Gastroesophageal sphincter (tissue), 4 donors: ENCODE measurements at regions not wholly inside any gene's neighbourhood (a gene's known extent, or its start where the extent isn't known, plus 50 kb on each side); places are given as distances from the start of the nearest gene placed in this dataset.

Source experiments
- ATAC-seq: fragments of 150-250 bp; one replicate; pipeline ENCODE4 v1.9.1; 2016; ENCODE audit warnings: mild to moderate bottlenecking, moderate library complexity
- H3K27ac ChIP-seq, 4 donors: fragments of 200-600 bp; sonication (generic) in 3 of 4; 1 replicate in 3 of 4; 2 replicates in 1 of 4; pipeline ENCODE4 v1.5.1; 2016 to 2019
- H3K27me3 ChIP-seq: fragments of 200-600 bp; sonication (generic); one replicate; pipeline ENCODE4 v1.5.1; 2019
- H3K36me3 ChIP-seq, 2 donors: fragments of 200-600 bp; sonication (generic); one replicate each; pipeline ENCODE4 v1.5.1; 2019; ENCODE audit warnings: control low read depth in 1 of 2
- H3K4me1 ChIP-seq, 3 donors: fragments of 200-600 bp; sonication (generic); 1 replicate in 2 of 3; 2 replicates in 1 of 3; pipeline ENCODE4 v1.5.1; 2016 to 2019; ENCODE audit warnings: control low read depth in 2 of 3
- H3K4me3 ChIP-seq, 2 donors: fragments of 200-600 bp; sonication (generic); one replicate each; pipeline ENCODE4 v1.5.1; 2019; ENCODE audit warnings: mild to moderate bottlenecking in 1 of 2, moderate library complexity in 1 of 2
- H3K9me3 ChIP-seq, 3 donors: fragments of 200-600 bp; sonication (generic); one replicate each; pipeline ENCODE4 v1.5.1; 2017 to 2019; ENCODE audit warnings: control low read depth in 2 of 3
- CTCF ChIP-seq, 4 experiments: fragments of 200-600 bp in 2 of 4; fragments of 450-650 bp in 2 of 4; sonication (generic) in 1 of 4; IDR thresholded peaks; one replicate each; pipeline ENCODE4 v1.5.1; 2017 to 2019; ENCODE audit warnings: antibody characterized with exemption in 4 of 4, mild to moderate bottlenecking in 2 of 4, moderate library complexity in 2 of 4
- EP300 ChIP-seq: sonication (generic); formaldehyde crosslinking; IDR thresholded peaks from one replicate; pipeline ENCODE4 v1.6.1; 2017; ENCODE audit warnings: antibody characterized with exemption, mild to moderate bottlenecking
- POLR2A ChIP-seq, 2 donors: fragments of 450-650 bp; IDR thresholded peaks; one replicate each; pipeline ENCODE4 v1.6.1; 2017; ENCODE audit warnings: antibody characterized with exemption in 2 of 2, mild to moderate bottlenecking in 2 of 2, moderate library complexity in 1 of 2
- POLR2AphosphoS5 ChIP-seq: sonication (generic); formaldehyde crosslinking; IDR thresholded peaks from one replicate; pipeline ENCODE4 v1.6.1; 2017; ENCODE audit warnings: antibody characterized with exemption
- WGBS, 2 donors: methylation state at CpG; one replicate each; pipeline ENCODE4 v1.1.5; 2018; ENCODE audit warnings: low coverage in 1 of 2; 5-methylcytosine and 5-hydroxymethylcytosine counted together

DNA sequence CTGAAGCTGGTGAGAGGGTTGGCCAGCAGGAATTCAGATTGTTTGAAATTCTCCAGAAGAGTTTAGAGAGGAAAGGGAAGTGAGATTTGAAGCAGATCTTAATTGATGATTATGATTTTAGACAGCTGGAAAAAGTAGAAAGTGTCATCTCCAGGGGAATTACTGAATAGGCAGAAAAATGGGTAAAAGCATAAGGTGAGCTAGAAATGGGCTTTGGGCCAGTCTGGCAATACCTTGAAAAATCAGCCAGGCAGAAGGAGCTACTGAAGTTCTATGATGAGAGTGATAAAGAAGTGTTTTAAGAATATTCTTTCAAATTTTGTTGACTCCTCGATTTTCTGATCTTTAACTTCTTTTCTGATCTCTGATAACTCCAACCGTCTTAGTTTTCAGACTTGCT is 172.9 kb upstream of the CCDC150 start:
- Histone ChIP-seq H3K4me3 (no peak overlapping the region), H3K27me3 (no peaks in the 10 kb centered on the region), H3K9me3 (no peaks in the 10 kb centered on the region), H3K4me1 (no peaks in the 10 kb centered on the region), H3K36me3 (no peaks in the 10 kb centered on the region), H3K27ac (no peak overlapping the region)
- no peak for TF ChIP-seq CTCF (IDR thresholded peaks at IDR 0.05)
- TF ChIP-seq POLR2AphosphoS5: no peak
- 75 to 83% methylated on average over 2 of the region's 2 CpGs for WGBS, 2 donors
- no peak for ATAC-seq

- H3K36me3 ChIP-seq: no peaks in the 10 kb centered on the region
- H3K9me3 ChIP-seq: no peaks in the 10 kb centered on the region
- no peak for ATAC-seq
- H3K4me3 ChIP-seq: no peak overlapping the region
- peaks cover 0 to 2% (median 0%) of the 10 kb centered on the region in 3 donors for H3K4me1 ChIP-seq
- 98 to 100% methylated on average over 3 of the region's 3 CpGs for WGBS, 2 donors
- no peaks in the 10 kb centered on the region for H3K27me3 ChIP-seq
- TF ChIP-seq CTCF (IDR thresholded peaks at IDR 0.05) (no peak), POLR2AphosphoS5 (no peak), EP300 (no peak)
- no peak overlapping the region for H3K27ac ChIP-seq
Observed at GRCh38 chr2:196468394-196468793, 171.1 kb upstream of the CCDC150 start.

- no peaks in the 10 kb centered on the region for H3K36me3 ChIP-seq
- WGBS, 2 donors: 6 to 7% methylated on average over 3 of the region's 3 CpGs
- TF ChIP-seq EP300: no peak
- TF ChIP-seq POLR2AphosphoS5: no peak
- no peak for TF ChIP-seq CTCF (IDR thresholded peaks at IDR 0.05)
- TF ChIP-seq POLR2A (IDR thresholded peaks at IDR 0.05): no peak
- H3K4me1 ChIP-seq: peaks cover 0 to 7% (median 0%) of the 10 kb centered on the region in 3 donors
- no peaks in the 10 kb centered on the region for H3K9me3 ChIP-seq
- no peak for ATAC-seq
- no peak overlapping the region for H3K27ac ChIP-seq
- H3K27me3 ChIP-seq: no peaks in the 10 kb centered on the region
- H3K4me3 ChIP-seq: no peak overlapping the region
Observed at GRCh38 chr2:196473617-196474016, 165.9 kb upstream of the CCDC150 start.

DNA sequence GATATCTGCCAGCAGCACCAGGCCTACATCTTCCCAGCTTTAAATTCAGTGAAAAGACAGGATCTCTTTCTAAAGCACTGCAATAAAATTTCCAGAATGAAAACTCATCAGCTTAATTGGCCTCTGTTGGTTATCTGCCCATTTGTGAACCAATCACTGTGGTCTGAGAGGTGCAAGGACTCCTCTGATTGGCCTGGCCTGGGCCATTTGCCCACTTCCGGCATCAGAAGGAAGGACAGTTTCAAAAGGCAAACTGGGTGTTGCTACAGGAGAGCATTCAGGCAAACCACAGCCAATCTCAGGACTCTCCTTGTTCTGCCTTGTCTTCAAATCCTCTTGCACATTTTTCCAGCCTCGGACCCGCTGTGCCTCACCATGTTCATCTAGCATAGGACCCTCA is 163.9 kb upstream of the CCDC150 start:
- H3K4me1 ChIP-seq: peaks cover 0 to 7% (median 0%) of the 10 kb centered on the region in 3 donors

More for the DNA sequence above, 163.9 kb upstream of the CCDC150 start:
- 83 to 93% methylated on average over 2 to 3 of the region's 3 CpGs for WGBS, 2 donors
- H3K27ac ChIP-seq: no peak overlapping the region
- no peak for TF ChIP-seq POLR2A (IDR thresholded peaks at IDR 0.05)
- no peak for TF ChIP-seq POLR2AphosphoS5
- TF ChIP-seq CTCF (IDR thresholded peaks at IDR 0.05): no peak
- no peak for TF ChIP-seq EP300
- H3K9me3 ChIP-seq: no peaks in the 10 kb centered on the region
- no peak overlapping the region for H3K4me3 ChIP-seq
- no peaks in the 10 kb centered on the region for H3K36me3 ChIP-seq
- ATAC-seq: no peak
- H3K27me3 ChIP-seq: no peaks in the 10 kb centered on the region
